K562 (cell line): ENCODE measurements at regions not wholly inside any gene's neighbourhood (a gene's known extent, or its start where the extent isn't known, plus 50 kb on each side); places are given as distances from the start of the nearest gene placed in this dataset.
"Not testable (repeated sequence)": the region's sequence is repeated elsewhere in the genome, so short reads cannot be mapped to it uniquely, and the experiment has no call there.

Source experiments
- ATAC-seq: fragments of 200-7000 bp; cut with Tn5 transposase; 3 replicates; pipeline ENCODE4 v1.9.1; 2020; ENCODE audit warnings: moderate library complexity
- BruUV-seq: library from RNA; stranded (reverse); fragments of 400-500 nt; replicated peaks from 2 replicates; lab custom pipeline; 2021; lab: Mats Ljungman, UMichigan
- CTCF ChIA-PET: fragments of 300-600 bp; formaldehyde crosslinking; extraction: SDS; loops from one replicate; lab custom pipeline; 2021; ENCODE audit warnings: low intra/inter-chr PET ratio; lab: Yijun Ruan, JAX
- POLR2A ChIA-PET: fragments of 300-600, 350-650 bp; sonication (Branson Sonifier 250); formaldehyde crosslinking; extraction: SDS; loops from one replicate; lab custom pipeline; 2021; ENCODE audit warnings: antibody characterized with exemption, inconsistent platforms; lab: Yijun Ruan, JAX
- DNase-seq, 4 experiments: peaks; one replicate each; pipeline versions ENCODE4 v3.0.0 to v3.0.0-alpha.2; 2011 to 2018; ENCODE audit warnings: low spot score in 3 of 4, mixed read lengths in 3 of 4; ENCODE audit errors: extremely low read depth in 1 of 4
- FAIRE-seq: peaks from 2 replicates; lab custom pipeline; 2011; peaks lifted over from hg19 to GRCh38; lab: Jason Lieb, UNC
- H2AFZ ChIP-seq: 2 replicates; pipeline ENCODE4 v1.6.0; 2011; ENCODE audit warnings: low read depth, low read length, control low read depth, inconsistent platforms
- H3K27ac ChIP-seq: fragments of 200-600 bp; 3 replicates; pipeline ENCODE4 v1.8.0; 2011; ENCODE audit warnings: low read depth, mild to moderate bottlenecking, control low read depth, inconsistent platforms, low read length, moderate library complexity, mixed read lengths; ENCODE audit errors: extremely low read depth
- H3K27me3 ChIP-seq, 2 experiments: fragments of 300-600 bp in 1 of 2; 2 replicates in 1 of 2; 3 replicates in 1 of 2; pipeline versions ENCODE4 v1.6.0 to v1.8.0; 2011; ENCODE audit warnings: inconsistent platforms in 2 of 2, low read length in 2 of 2, mild to moderate bottlenecking in 1 of 2, mixed read lengths in 1 of 2, moderate library complexity in 1 of 2; ENCODE audit not compliant: control insufficient read depth in 2 of 2, insufficient read depth in 2 of 2
- H3K36me3 ChIP-seq: fragments of 300-600 bp; 3 replicates; pipeline ENCODE4 v1.8.0; 2011; ENCODE audit warnings: mild to moderate bottlenecking, low read length, inconsistent platforms; ENCODE audit not compliant: control insufficient read depth, insufficient read depth
- H3K4me1 ChIP-seq, 2 experiments: fragments of 200-600 bp in 1 of 2; replicated peaks in 1 of 2; 2 replicates in 1 of 2; 3 replicates in 1 of 2; pipeline versions ENCODE4 v1.5.1 to v1.8.0; 2011; ENCODE audit warnings: inconsistent platforms in 2 of 2, low read length in 2 of 2, mild to moderate bottlenecking in 1 of 2, mixed read lengths in 1 of 2, moderate library complexity in 1 of 2; ENCODE audit not compliant: control insufficient read depth in 2 of 2, insufficient read depth in 2 of 2
- H3K4me2 ChIP-seq: 2 replicates; pipeline ENCODE4 v1.6.1; 2011; ENCODE audit warnings: low read length, control low read depth, inconsistent platforms, mixed read lengths; ENCODE audit not compliant: insufficient read depth
- H3K4me3 ChIP-seq: fragments of 200-600 bp; sonication (generic), shearing (Covaris generic); 2 replicates; pipeline ENCODE4 v1.5.1; 2016; ENCODE audit warnings: control low read depth, inconsistent platforms
- H3K79me2 ChIP-seq: fragments of 200-600 bp; 3 replicates; pipeline ENCODE4 v1.8.0; 2011; ENCODE audit warnings: low read length, inconsistent platforms; ENCODE audit not compliant: control insufficient read depth, insufficient read depth
- H3K9ac ChIP-seq, 2 experiments: 2 replicates each; pipeline versions ENCODE4 v1.6.0 to v1.6.1; 2011; ENCODE audit warnings: low read depth in 2 of 2, low read length in 2 of 2, control low read depth in 1 of 2, inconsistent platforms in 1 of 2, mild to moderate bottlenecking in 1 of 2, mixed read lengths in 1 of 2; ENCODE audit not compliant: insufficient read depth in 1 of 2
- H3K9me1 ChIP-seq: one replicate; pipeline ENCODE4 v1.6.0; 2011; ENCODE audit warnings: inconsistent platforms, mild to moderate bottlenecking, low read length, moderate library complexity; ENCODE audit not compliant: control insufficient read depth, insufficient read depth
- H3K9me3 ChIP-seq: replicated peaks from 2 replicates; pipeline ENCODE4 v1.5.1; 2011; ENCODE audit warnings: low read depth, low read length, inconsistent platforms; ENCODE audit not compliant: control insufficient read depth, insufficient read depth
- H4K20me1 ChIP-seq: replicated peaks from 2 replicates; pipeline ENCODE4 v1.6.1; 2011; ENCODE audit warnings: low read length, inconsistent platforms, mixed read lengths; ENCODE audit not compliant: control insufficient read depth, insufficient read depth
- MBD2 ChIP-seq: sonication (generic); IDR thresholded peaks from 2 replicates; pipeline ENCODE4 v1.6.1; 2016; ENCODE audit warnings: low read depth, borderline replicate concordance
- PHF20 ChIP-seq: fragments of 450-650 bp; IDR thresholded peaks from 2 replicates; pipeline ENCODE4 v1.6.1; 2018; ENCODE audit not compliant: partially characterized antibody
- TAF9B ChIP-seq: fragments of 450-650 bp; IDR thresholded peaks from 2 replicates; pipeline ENCODE4 v1.6.1; 2018; ENCODE audit warnings: mild to moderate bottlenecking; ENCODE audit not compliant: partially characterized antibody
- VEZF1 ChIP-seq: fragments of 200-800 bp; sonication (Bioruptor generic); IDR thresholded peaks from 2 replicates; pipeline ENCODE4 v1.6.1; 2017; ENCODE audit warnings: missing genetic modification characterization, missing compliant biosample characterization
- ZNF324 ChIP-seq: fragments of 250-450 bp; sonication (Bioruptor Pico); IDR thresholded peaks from 2 replicates; pipeline ENCODE4 v1.4.0; 2020; ENCODE audit warnings: mild to moderate bottlenecking
- WGBS: fragments of 100-300 bp; shearing (Covaris generic); methylation state at CpG from one replicate; pipeline ENCODE4 v1.1.6; 2016; ENCODE audit warnings: low coverage, mixed read lengths; ENCODE audit not compliant: insufficient coverage; ENCODE audit errors: missing lambda C conversion rate; 5-methylcytosine and 5-hydroxymethylcytosine counted together
- in situ Hi-C: fragments of 300-500 bp; cut with MboI; formaldehyde crosslinking; loops from 4 replicates; pipeline ENCODE4 v1.15.0; 2018; ENCODE audit warnings: inconsistent platforms, mixed read lengths
- intact Hi-C: fragments of 100-400 bp; cut with micrococcal nuclease; formaldehyde crosslinking; loops from 2 replicates; pipeline ENCODE4 v1.14.2; 2022

- TF ChIP-seq VEZF1 (CRISPR knock-in tag) = no peak
- no peak for TF ChIP-seq MBD2
- TF ChIP-seq TAF9B = no peak
- no peak for TF ChIP-seq ZNF324 (CRISPR knock-in tag)
- TF ChIP-seq PHF20 = no peak
Measured at GRCh38 chr6:94859924-94860323, 717.4 kb upstream of the MANEA start (continued).

- H3K27ac ChIP-seq, in situ Hi-C loops, POLR2A ChIA-PET, DNase-seq, CTCF ChIA-PET, intact Hi-C loops, H3K9me1 ChIP-seq, H3K79me2 ChIP-seq, ATAC-seq, H3K27me3 ChIP-seq, BruUV-seq, H3K4me1 ChIP-seq, H3K4me2 ChIP-seq, H4K20me1 ChIP-seq, H3K9ac ChIP-seq, H3K9me3 ChIP-seq, FAIRE-seq, H3K4me3 ChIP-seq, H3K36me3 ChIP-seq, H2AFZ ChIP-seq: not testable (repeated sequence)
- no CpG with 5 or more reads among the region's 3 CpGs for WGBS
Measured at GRCh38 chr6:94856999-94857398, 720.3 kb upstream of the MANEA start.

- intact Hi-C loops, FAIRE-seq: not testable (repeated sequence)
Measured at GRCh38 chr6:94851329-94851728, 726.0 kb upstream of the MANEA start.

More at GRCh38 chr6:94851329-94851728, 726.0 kb upstream of the MANEA start:
- POLR2A ChIA-PET, H3K4me2 ChIP-seq, H3K4me3 ChIP-seq, H3K9me3 ChIP-seq, H3K27me3 ChIP-seq, H3K36me3 ChIP-seq, H3K27ac ChIP-seq, H3K9ac ChIP-seq, ATAC-seq, H3K4me1 ChIP-seq, in situ Hi-C loops, CTCF ChIA-PET, H2AFZ ChIP-seq, H4K20me1 ChIP-seq, H3K9me1 ChIP-seq, H3K79me2 ChIP-seq, DNase-seq, BruUV-seq: not testable (repeated sequence)
- WGBS = 0% methylated on average over 5 of the region's 8 CpGs
